Nephron (organoid): ENCODE measurements at regions not wholly inside any gene's neighbourhood (a gene's known extent, or its start where the extent isn't known, plus 50 kb on each side); places are given as distances from the start of the nearest gene placed in this dataset.
A peak's percentile ranks its signal among the peaks of the same experiment; 100 is the strongest.

Source experiments
- H3K27ac Mint-ChIP-seq, 3 experiments: 2 replicates each; pipeline ENCODE4 v1.8.0; 2020; ENCODE audit warnings: mixed read lengths in 3 of 3, mild to moderate bottlenecking in 2 of 3, moderate library complexity in 1 of 3
- H3K27me3 Mint-ChIP-seq: 2 replicates; pipeline ENCODE4 v1.8.0; 2021; ENCODE audit warnings: low read depth, mild to moderate bottlenecking, moderate library complexity, mixed read lengths
- H3K36me3 Mint-ChIP-seq: 2 replicates; pipeline ENCODE4 v1.8.0; 2020; ENCODE audit warnings: low read depth, mixed read lengths
- H3K4me1 Mint-ChIP-seq: 2 replicates; pipeline ENCODE4 v1.8.0; 2020; ENCODE audit warnings: mixed read lengths
- H3K4me3 Mint-ChIP-seq, 3 experiments: 2 replicates each; pipeline ENCODE4 v1.8.0; 2020; ENCODE audit warnings: mild to moderate bottlenecking in 3 of 3, mixed read lengths in 3 of 3, moderate library complexity in 2 of 3
- H3K9me3 Mint-ChIP-seq: 2 replicates; pipeline ENCODE4 v1.8.0; 2020; ENCODE audit warnings: mixed read lengths
- CTCF ChIP-seq, 3 experiments: fragments of 200-600 bp; sonication (generic); IDR thresholded peaks; one replicate each; pipeline ENCODE4 v1.5.0; 2021; ENCODE audit warnings: antibody characterized with exemption in 3 of 3; ENCODE audit not compliant: unreplicated experiment in 3 of 3

- no peak for TF ChIP-seq CTCF (IDR thresholded peaks at IDR 0.05; ENCODE audit: unreplicated experiment in 3 of 3)
- H3K4me1 Mint-ChIP-seq, result peaks cover 46% of the 10 kb centered on the region
- H3K27ac Mint-ChIP-seq, result peak overlapping the region in 2 of 3 experiments; percentile 58 to 75
- H3K4me3 Mint-ChIP-seq, result no peak overlapping the region
- H3K9me3 Mint-ChIP-seq, result peaks cover 3% of the 10 kb centered on the region
- peaks cover 33% of the 10 kb centered on the region for H3K27me3 Mint-ChIP-seq
- no peaks in the 10 kb centered on the region for H3K36me3 Mint-ChIP-seq
Observed at GRCh38 chr2:9773903-9774239, 69.4 kb upstream of the TAF1B start.

DNA sequence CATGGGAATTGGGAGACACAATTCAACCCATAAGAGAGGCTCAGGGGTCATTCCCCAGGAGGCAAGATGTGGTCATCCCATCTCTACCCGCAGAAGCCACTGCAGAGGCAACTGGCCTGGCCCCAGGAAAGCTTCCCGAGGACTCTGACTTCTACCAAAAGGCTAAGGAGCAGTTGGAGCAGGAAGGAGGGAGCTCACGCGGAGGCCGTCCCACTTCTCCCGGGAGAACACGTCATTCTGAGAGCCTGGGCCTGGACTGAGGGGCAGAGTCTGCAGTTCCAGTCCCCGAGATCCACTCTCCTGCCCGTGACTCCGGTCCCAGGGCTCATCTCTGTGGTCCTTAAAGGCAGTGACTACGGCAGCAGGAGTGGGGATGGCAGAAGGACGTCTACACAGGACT, 69.0 kb upstream of the TAF1B start:
- Mint-ChIP-seq H3K9me3 (peaks cover 3% of the 10 kb centered on the region), H3K4me3 (no peak overlapping the region)
- no peak for TF ChIP-seq CTCF (IDR thresholded peaks at IDR 0.05; ENCODE audit: unreplicated experiment in 3 of 3)

DNA sequence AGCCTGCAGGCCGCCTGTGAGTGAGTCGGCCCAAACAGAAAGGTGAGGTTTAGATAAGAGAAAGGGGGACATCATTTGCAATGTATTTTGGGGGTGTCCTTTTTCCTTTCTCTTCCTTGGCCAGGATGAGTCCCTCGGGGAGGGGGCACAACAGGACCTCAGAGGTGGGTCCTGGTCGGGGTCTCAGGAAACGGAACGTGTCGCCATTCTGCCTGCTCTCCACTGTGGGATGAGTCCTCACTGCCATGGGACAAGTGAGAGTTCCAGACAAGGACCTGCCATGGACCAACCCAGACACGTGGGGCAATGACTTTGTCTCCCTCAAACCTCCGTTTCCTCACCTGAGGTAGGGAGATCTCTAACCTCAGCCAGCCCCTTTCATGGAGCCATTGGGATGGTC, 67.9 kb upstream of the TAF1B start:
- H3K4me3 Mint-ChIP-seq, result no peak overlapping the region
- H3K9me3 Mint-ChIP-seq, result peaks cover 3% of the 10 kb centered on the region

More for the DNA sequence above, 69.0 kb upstream of the TAF1B start:
- H3K27ac Mint-ChIP-seq, result peak overlapping the region in 1 of 3 experiments; percentile 58
- H3K27me3 Mint-ChIP-seq, result peaks cover 33% of the 10 kb centered on the region
- H3K4me1 Mint-ChIP-seq, result peaks cover 45% of the 10 kb centered on the region
- H3K36me3 Mint-ChIP-seq, result no peaks in the 10 kb centered on the region

GRCh38 chr2:9775999-9776712, 67.1 kb upstream of the TAF1B start:
- no peak for TF ChIP-seq CTCF (IDR thresholded peaks at IDR 0.05; ENCODE audit: unreplicated experiment in 3 of 3)
- no peak overlapping the region for H3K4me3 Mint-ChIP-seq
- peaks cover 28% of the 10 kb centered on the region for H3K4me1 Mint-ChIP-seq
- no peak overlapping the region for H3K27ac Mint-ChIP-seq
- H3K27me3 Mint-ChIP-seq, result peaks cover 29% of the 10 kb centered on the region
- H3K36me3 Mint-ChIP-seq, result no peaks in the 10 kb centered on the region
- H3K9me3 Mint-ChIP-seq, result peaks cover 3% of the 10 kb centered on the region

More for the DNA sequence above, 67.9 kb upstream of the TAF1B start:
- Mint-ChIP-seq H3K36me3 (no peaks in the 10 kb centered on the region), H3K27me3 (peaks cover 29% of the 10 kb centered on the region), H3K27ac (no peak overlapping the region), H3K4me1 (peaks cover 34% of the 10 kb centered on the region)
- TF ChIP-seq CTCF (IDR thresholded peaks at IDR 0.05; ENCODE audit: unreplicated experiment in 3 of 3), result no peak

DNA sequence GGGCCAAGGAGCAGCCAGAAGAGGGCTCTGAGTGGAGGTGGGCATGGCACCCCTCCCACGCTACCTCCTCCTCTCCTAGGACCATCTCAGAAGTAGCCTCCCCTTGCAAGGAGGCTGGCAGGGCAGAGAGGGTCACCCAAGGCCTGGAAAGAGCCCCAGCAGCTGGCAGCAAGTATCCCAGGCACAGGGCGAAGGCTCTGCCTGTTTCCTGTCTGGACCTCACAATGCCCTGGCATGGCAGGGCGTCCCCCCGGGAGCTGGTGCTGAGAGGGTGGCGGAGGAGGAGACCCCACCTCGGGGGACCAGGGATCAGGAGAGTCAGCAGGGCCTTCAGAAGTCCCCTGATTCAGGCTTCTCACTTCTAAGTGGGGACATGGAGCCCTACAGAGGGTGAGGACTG, 66.2 kb upstream of the TAF1B start:
- H3K27me3 Mint-ChIP-seq, result peaks cover 24% of the 10 kb centered on the region
- no peak for TF ChIP-seq CTCF (IDR thresholded peaks at IDR 0.05; ENCODE audit: unreplicated experiment in 3 of 3)
- H3K36me3 Mint-ChIP-seq, result no peaks in the 10 kb centered on the region
- H3K4me3 Mint-ChIP-seq, result no peak overlapping the region
- H3K4me1 Mint-ChIP-seq, result peaks cover 24% of the 10 kb centered on the region
- H3K27ac Mint-ChIP-seq, result no peak overlapping the region
- H3K9me3 Mint-ChIP-seq, result peaks cover 3% of the 10 kb centered on the region

GRCh38 chr2:9778012-9778411, 65.3 kb upstream of the TAF1B start:
- Mint-ChIP-seq H3K36me3 (no peaks in the 10 kb centered on the region), H3K4me3 (no peak overlapping the region), H3K9me3 (peaks cover 3% of the 10 kb centered on the region), H3K27me3 (peaks cover 20% of the 10 kb centered on the region), H3K27ac (no peak overlapping the region), H3K4me1 (peaks cover 20% of the 10 kb centered on the region)
- TF ChIP-seq CTCF (IDR thresholded peaks at IDR 0.05; ENCODE audit: unreplicated experiment in 3 of 3), result peak in 1 of 3 experiments; percentile 28
